ENCODE measurements at regions not wholly inside any gene's neighbourhood (a gene's known extent, or its start where the extent isn't known, plus 50 kb on each side); places are given as distances from the start of the nearest gene placed in this dataset.

DNA sequence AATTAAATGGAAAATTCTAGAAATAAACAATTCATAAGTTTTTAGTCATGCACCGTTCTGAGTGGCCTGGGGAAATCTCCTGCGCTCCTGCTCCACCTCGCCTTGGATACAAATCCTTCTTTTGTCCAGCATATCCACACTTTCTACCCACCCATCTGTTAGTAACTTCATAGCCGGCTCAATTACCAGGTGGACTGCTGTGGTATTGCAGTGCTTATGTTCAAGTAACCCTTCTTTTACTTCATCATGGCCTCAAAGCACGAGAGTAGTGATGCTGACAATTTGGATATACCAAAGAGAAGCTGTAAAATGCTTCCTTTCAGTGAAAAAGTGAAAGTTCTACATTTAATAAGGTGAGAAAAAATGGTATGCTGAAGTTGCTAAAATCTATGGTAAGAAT lies 142.3 kb upstream of the CHL1 start:
- TF ChIP-seq, protein P1, sequence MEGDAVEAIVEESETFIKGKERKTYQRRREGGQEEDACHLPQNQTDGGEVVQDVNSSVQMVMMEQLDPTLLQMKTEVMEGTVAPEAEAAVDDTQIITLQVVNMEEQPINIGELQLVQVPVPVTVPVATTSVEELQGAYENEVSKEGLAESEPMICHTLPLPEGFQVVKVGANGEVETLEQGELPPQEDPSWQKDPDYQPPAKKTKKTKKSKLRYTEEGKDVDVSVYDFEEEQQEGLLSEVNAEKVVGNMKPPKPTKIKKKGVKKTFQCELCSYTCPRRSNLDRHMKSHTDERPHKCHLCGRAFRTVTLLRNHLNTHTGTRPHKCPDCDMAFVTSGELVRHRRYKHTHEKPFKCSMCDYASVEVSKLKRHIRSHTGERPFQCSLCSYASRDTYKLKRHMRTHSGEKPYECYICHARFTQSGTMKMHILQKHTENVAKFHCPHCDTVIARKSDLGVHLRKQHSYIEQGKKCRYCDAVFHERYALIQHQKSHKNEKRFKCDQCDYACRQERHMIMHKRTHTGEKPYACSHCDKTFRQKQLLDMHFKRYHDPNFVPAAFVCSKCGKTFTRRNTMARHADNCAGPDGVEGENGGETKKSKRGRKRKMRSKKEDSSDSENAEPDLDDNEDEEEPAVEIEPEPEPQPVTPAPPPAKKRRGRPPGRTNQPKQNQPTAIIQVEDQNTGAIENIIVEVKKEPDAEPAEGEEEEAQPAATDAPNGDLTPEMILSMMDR (conservative IDR thresholded peaks at IDR 0.05; ENCODE audit: low read length) = no peak
- no peak for TF ChIP-seq EZH2phosphoT487 (IDR thresholded peaks at IDR 0.05; ENCODE audit: borderline replicate concordance)
